GM18502 (cell line): ENCODE measurements at regions not wholly inside any gene's neighbourhood (a gene's known extent, or its start where the extent isn't known, plus 50 kb on each side); places are given as distances from the start of the nearest gene placed in this dataset.

ENCODE experiments used
- ATAC-seq: cut with Tn5 transposase; IDR thresholded peaks from one replicate; pipeline ENCODE4 v1.9.1; 2021; ENCODE audit warnings: mild to moderate bottlenecking; ENCODE audit not compliant: unreplicated experiment, poor library complexity

- no peak for ATAC-seq
Observed at GRCh38 chr4:30924495-30924894, 204.3 kb downstream of the PCDH7 start.

GRCh38 chr4:30929649-30930048 is 209.5 kb downstream of the PCDH7 start:
- ATAC-seq: no peak

- ATAC-seq: no peak
Observed at GRCh38 chr4:30930276-30930675, 210.1 kb downstream of the PCDH7 start.

- no peak for ATAC-seq
Observed at GRCh38 chr4:30932581-30932980, 212.4 kb downstream of the PCDH7 start.

- no peak for ATAC-seq
Observed at GRCh38 chr4:30939069-30939468, 218.9 kb downstream of the PCDH7 start.

- no peak for ATAC-seq
Observed at GRCh38 chr4:30939684-30940083, 219.5 kb downstream of the PCDH7 start.

- no peak for ATAC-seq
Observed at GRCh38 chr4:30941641-30942040, 221.5 kb downstream of the PCDH7 start.

GRCh38 chr4:30943356-30943755 is 223.2 kb downstream of the PCDH7 start:
- no peak for ATAC-seq

GRCh38 chr4:30945586-30945985 is 225.4 kb downstream of the PCDH7 start:
- ATAC-seq: no peak

GRCh38 chr4:30946288-30946687 is 226.1 kb downstream of the PCDH7 start:
- no peak for ATAC-seq

GRCh38 chr4:30948653-30949052 is 228.5 kb downstream of the PCDH7 start:
- ATAC-seq: no peak

- no peak for ATAC-seq
Observed at GRCh38 chr4:30950737-30951136, 230.6 kb downstream of the PCDH7 start.

- no peak for ATAC-seq
Observed at GRCh38 chr4:30952526-30953219, 232.5 kb downstream of the PCDH7 start.

GRCh38 chr4:30953799-30954198 is 233.6 kb downstream of the PCDH7 start:
- ATAC-seq: no peak

GRCh38 chr4:30956916-30957315 is 236.7 kb downstream of the PCDH7 start:
- no peak for ATAC-seq

- ATAC-seq: no peak
Observed at GRCh38 chr4:30957706-30958105, 237.5 kb downstream of the PCDH7 start.

GRCh38 chr4:30959781-30960485 is 239.8 kb downstream of the PCDH7 start:
- ATAC-seq: no peak

GRCh38 chr4:30962939-30963338 is 242.8 kb downstream of the PCDH7 start:
- ATAC-seq: no peak

GRCh38 chr4:30968926-30969325 is 248.8 kb downstream of the PCDH7 start:
- ATAC-seq: no peak

- ATAC-seq: no peak
Observed at GRCh38 chr4:30972542-30972941, 252.4 kb downstream of the PCDH7 start.

GRCh38 chr4:30973993-30974392 is 253.8 kb downstream of the PCDH7 start:
- no peak for ATAC-seq

- ATAC-seq: no peak
Observed at GRCh38 chr4:30979402-30979801, 259.2 kb downstream of the PCDH7 start.
